Activated naive CD8-positive, alpha-beta T cell treated with anti-CD3 and anti-CD28 coated beads, Interleukin-2, amount 50 U/mL, for 24 hours (primary cell): ENCODE measurements at regions not wholly inside any gene's neighbourhood (a gene's known extent, or its start where the extent isn't known, plus 50 kb on each side); places are given as distances from the start of the nearest gene placed in this dataset.
A peak's percentile ranks its signal among the peaks of the same experiment; 100 is the strongest.

Experiments used
- ATAC-seq: fragments of 150-1000 bp; cut with Tn5 transposase; one replicate; pipeline ENCODE4 v1.10.0; 2021
- DNase-seq: peaks from one replicate; pipeline ENCODE4 v3.0.0; 2021
- H3K27ac Mint-ChIP-seq: one replicate; pipeline ENCODE4 v1.8.0; 2021; ENCODE audit warnings: mild to moderate bottlenecking, mixed read lengths
- H3K27me3 Mint-ChIP-seq: one replicate; pipeline ENCODE4 v1.8.0; 2021; ENCODE audit warnings: mixed read lengths
- H3K36me3 Mint-ChIP-seq: one replicate; pipeline ENCODE4 v1.8.0; 2021; ENCODE audit warnings: low read depth, mixed read lengths
- H3K4me1 Mint-ChIP-seq: one replicate; pipeline ENCODE4 v1.8.0; 2021; ENCODE audit warnings: mixed read lengths
- H3K4me3 Mint-ChIP-seq: one replicate; pipeline ENCODE4 v1.8.0; 2021; ENCODE audit warnings: mild to moderate bottlenecking, moderate library complexity, mixed read lengths
- H3K9me3 Mint-ChIP-seq: one replicate; pipeline ENCODE4 v1.8.0; 2021; ENCODE audit warnings: mixed read lengths

DNA sequence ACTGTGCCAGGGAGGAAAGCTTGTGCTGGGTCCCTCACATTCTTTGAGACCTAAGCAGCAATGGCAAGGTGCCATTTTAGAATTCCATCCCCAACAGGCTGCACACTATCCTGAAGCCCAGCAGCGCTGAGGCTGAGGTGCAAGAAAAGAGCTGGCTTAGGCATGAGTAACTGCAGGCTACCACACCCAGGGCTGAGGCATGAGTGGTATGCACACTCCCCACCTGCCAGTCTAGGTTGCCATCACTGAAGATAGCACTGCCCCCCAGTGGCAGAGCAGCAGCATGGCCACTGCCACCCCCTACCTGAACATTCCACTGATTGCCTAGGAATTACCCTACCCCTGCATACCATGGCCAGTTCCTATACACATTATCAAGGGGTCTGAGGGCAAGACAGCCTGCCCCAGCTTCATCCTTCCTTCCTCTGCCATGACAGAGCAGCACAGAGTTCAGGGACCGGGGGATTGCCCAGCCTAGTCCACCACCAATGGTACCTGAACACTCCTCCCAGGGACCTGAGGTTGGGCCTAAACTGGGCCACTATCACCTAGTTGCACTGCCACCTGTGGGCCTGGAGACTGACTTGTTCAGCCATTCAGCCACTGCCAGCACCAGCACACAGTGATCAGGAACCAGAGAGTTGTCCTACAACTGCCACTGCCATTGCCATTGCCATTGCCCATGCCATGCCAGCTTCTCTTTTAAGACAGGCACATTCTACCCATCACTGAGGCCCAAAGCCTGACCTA is 129.8 kb downstream of the SATB1 start:
- H3K36me3 Mint-ChIP-seq: peaks cover 9% of the 10 kb centered on the region
- peak; percentile 81 for ATAC-seq
- peaks cover 21% of the 10 kb centered on the region for H3K9me3 Mint-ChIP-seq
- H3K27me3 Mint-ChIP-seq: no peaks in the 10 kb centered on the region
- no peak overlapping the region for H3K27ac Mint-ChIP-seq
- peak; percentile 38 for DNase-seq
- H3K4me1 Mint-ChIP-seq: no peaks in the 10 kb centered on the region
- H3K4me3 Mint-ChIP-seq: no peak overlapping the region

GRCh38 chr3:18290157-18290556 is 135.0 kb downstream of the SATB1 start:
- no peak overlapping the region for H3K27ac Mint-ChIP-seq
- no peaks in the 10 kb centered on the region for H3K27me3 Mint-ChIP-seq
- no peaks in the 10 kb centered on the region for H3K36me3 Mint-ChIP-seq
- H3K4me3 Mint-ChIP-seq: no peak overlapping the region
- H3K4me1 Mint-ChIP-seq: no peaks in the 10 kb centered on the region
- no peak for DNase-seq
- no peaks in the 10 kb centered on the region for H3K9me3 Mint-ChIP-seq
- ATAC-seq: no peak

- ATAC-seq (no peak), DNase-seq (no peak)
- Mint-ChIP-seq H3K4me3 (no peak overlapping the region), H3K4me1 (no peaks in the 10 kb centered on the region), H3K9me3 (no peaks in the 10 kb centered on the region), H3K27ac (no peak overlapping the region), H3K27me3 (no peaks in the 10 kb centered on the region), H3K36me3 (no peaks in the 10 kb centered on the region)
Measured at GRCh38 chr3:18288243-18288642, 136.9 kb downstream of the SATB1 start.

GRCh38 chr3:18284716-18285115 is 140.4 kb downstream of the SATB1 start:
- ATAC-seq (no peak), DNase-seq (no peak)
- H3K9me3 Mint-ChIP-seq: peaks cover 7% of the 10 kb centered on the region

GRCh38 chr3:18283680-18284079 is 141.5 kb downstream of the SATB1 start:
- Mint-ChIP-seq H3K9me3 (peaks cover 7% of the 10 kb centered on the region), H3K4me1 (no peaks in the 10 kb centered on the region), H3K27me3 (peaks cover 4% of the 10 kb centered on the region), H3K27ac (no peak overlapping the region), H3K4me3 (no peak overlapping the region), H3K36me3 (no peaks in the 10 kb centered on the region)
- DNase-seq (no peak), ATAC-seq (no peak)

More at GRCh38 chr3:18284716-18285115, 140.4 kb downstream of the SATB1 start:
- no peaks in the 10 kb centered on the region for H3K36me3 Mint-ChIP-seq
- H3K27ac Mint-ChIP-seq: no peak overlapping the region
- H3K27me3 Mint-ChIP-seq: peaks cover 4% of the 10 kb centered on the region
- no peaks in the 10 kb centered on the region for H3K4me1 Mint-ChIP-seq
- H3K4me3 Mint-ChIP-seq: no peak overlapping the region

GRCh38 chr3:18282507-18282906 is 142.6 kb downstream of the SATB1 start:
- no peaks in the 10 kb centered on the region for H3K36me3 Mint-ChIP-seq
- H3K27ac Mint-ChIP-seq: no peak overlapping the region
- no peaks in the 10 kb centered on the region for H3K4me1 Mint-ChIP-seq
- H3K27me3 Mint-ChIP-seq: peaks cover 4% of the 10 kb centered on the region
- DNase-seq (no peak), ATAC-seq (no peak)
- H3K9me3 Mint-ChIP-seq: peaks cover 7% of the 10 kb centered on the region
- H3K4me3 Mint-ChIP-seq: no peak overlapping the region

GRCh38 chr3:18279226-18279737 is 145.9 kb downstream of the SATB1 start:
- H3K27ac Mint-ChIP-seq: no peak overlapping the region
- H3K9me3 Mint-ChIP-seq: peaks cover 7% of the 10 kb centered on the region
- H3K4me3 Mint-ChIP-seq: no peak overlapping the region
- H3K4me1 Mint-ChIP-seq: no peaks in the 10 kb centered on the region
- peaks cover 4% of the 10 kb centered on the region for H3K27me3 Mint-ChIP-seq
- H3K36me3 Mint-ChIP-seq: no peaks in the 10 kb centered on the region
- DNase-seq (no peak), ATAC-seq (no peak)

GRCh38 chr3:18264853-18265252 is 160.3 kb downstream of the SATB1 start:
- no peaks in the 10 kb centered on the region for H3K4me1 Mint-ChIP-seq
- no peak for DNase-seq
- ATAC-seq: no peak
- no peak overlapping the region for H3K27ac Mint-ChIP-seq
- H3K9me3 Mint-ChIP-seq: no peaks in the 10 kb centered on the region
- no peak overlapping the region for H3K4me3 Mint-ChIP-seq
- H3K27me3 Mint-ChIP-seq: no peaks in the 10 kb centered on the region
- H3K36me3 Mint-ChIP-seq: no peaks in the 10 kb centered on the region

DNA sequence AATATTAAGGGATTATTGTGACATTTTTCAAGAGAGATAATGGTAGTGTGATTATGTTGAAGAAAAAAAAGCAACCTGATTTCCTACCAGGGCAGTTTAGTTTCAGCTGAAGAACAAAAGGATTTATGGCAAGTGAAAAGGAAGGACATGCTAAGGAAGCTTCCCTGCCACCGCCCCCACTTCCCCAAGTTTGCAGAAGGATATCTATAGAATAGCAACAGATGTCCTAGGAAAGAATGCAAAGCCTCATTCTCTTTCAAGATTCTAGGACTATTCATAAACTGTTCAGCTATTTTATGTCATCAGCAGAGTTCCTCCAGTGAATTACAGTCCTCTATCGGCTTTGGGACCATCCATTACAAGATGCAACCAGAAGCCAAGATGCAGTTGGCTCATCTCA is 160.8 kb downstream of the SATB1 start:
- no peak overlapping the region for H3K27ac Mint-ChIP-seq
- ATAC-seq: no peak
- no peaks in the 10 kb centered on the region for H3K9me3 Mint-ChIP-seq
- DNase-seq: no peak
- no peaks in the 10 kb centered on the region for H3K36me3 Mint-ChIP-seq
- H3K4me3 Mint-ChIP-seq: no peak overlapping the region
- no peaks in the 10 kb centered on the region for H3K4me1 Mint-ChIP-seq
- H3K27me3 Mint-ChIP-seq: no peaks in the 10 kb centered on the region

DNA sequence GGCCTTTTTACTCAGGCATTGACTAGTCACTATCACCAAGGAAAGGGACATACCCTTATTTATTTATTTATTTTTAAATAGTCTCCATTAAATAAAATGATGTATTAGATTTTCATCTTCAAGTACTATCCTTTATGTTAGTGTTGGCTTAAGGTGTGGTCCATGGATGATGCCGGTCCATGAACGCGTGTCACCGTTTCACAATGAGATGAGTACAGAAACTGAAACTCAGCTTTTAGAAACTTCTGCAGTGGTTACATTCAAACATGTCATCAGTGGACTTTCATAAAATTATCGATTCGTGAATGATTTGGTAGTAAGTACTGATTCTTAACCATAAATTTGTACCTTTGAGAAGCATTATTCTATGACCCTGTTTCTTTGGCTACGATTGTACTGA is 166.6 kb downstream of the SATB1 start:
- Mint-ChIP-seq H3K27me3 (no peaks in the 10 kb centered on the region), H3K4me1 (no peaks in the 10 kb centered on the region), H3K36me3 (no peaks in the 10 kb centered on the region), H3K4me3 (no peak overlapping the region), H3K27ac (no peak overlapping the region), H3K9me3 (no peaks in the 10 kb centered on the region)
- no peak for ATAC-seq
- no peak for DNase-seq

- DNase-seq (no peak), ATAC-seq (no peak)
- Mint-ChIP-seq H3K4me1 (peaks cover 2% of the 10 kb centered on the region), H3K4me3 (no peak overlapping the region), H3K9me3 (no peaks in the 10 kb centered on the region), H3K27me3 (no peaks in the 10 kb centered on the region), H3K27ac (no peak overlapping the region), H3K36me3 (no peaks in the 10 kb centered on the region)
Measured at GRCh38 chr3:18252578-18252977, 172.6 kb downstream of the SATB1 start.

DNA sequence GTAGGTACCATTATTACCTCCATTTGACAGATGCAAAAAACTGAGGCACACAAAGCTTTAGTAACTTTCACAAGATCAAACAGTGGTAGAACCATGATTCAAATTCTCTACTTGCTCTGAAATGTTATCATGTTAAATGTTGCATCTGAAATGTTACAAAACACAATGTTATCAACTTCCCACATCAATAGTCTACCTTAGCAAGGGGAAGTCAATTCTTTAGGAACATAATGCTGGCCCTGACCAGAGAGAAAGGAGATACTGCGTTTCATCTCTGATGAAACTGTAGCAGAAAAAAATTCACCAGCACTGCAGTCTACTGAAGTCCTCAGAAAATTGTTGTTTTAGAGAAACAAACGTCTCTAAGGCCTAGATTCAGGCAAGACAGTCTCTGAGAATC is 174.1 kb downstream of the SATB1 start:
- Mint-ChIP-seq H3K4me1 (peaks cover 2% of the 10 kb centered on the region), H3K4me3 (no peak overlapping the region), H3K27ac (no peak overlapping the region), H3K27me3 (no peaks in the 10 kb centered on the region), H3K9me3 (no peaks in the 10 kb centered on the region), H3K36me3 (no peaks in the 10 kb centered on the region)
- no peak for DNase-seq
- no peak for ATAC-seq

DNA sequence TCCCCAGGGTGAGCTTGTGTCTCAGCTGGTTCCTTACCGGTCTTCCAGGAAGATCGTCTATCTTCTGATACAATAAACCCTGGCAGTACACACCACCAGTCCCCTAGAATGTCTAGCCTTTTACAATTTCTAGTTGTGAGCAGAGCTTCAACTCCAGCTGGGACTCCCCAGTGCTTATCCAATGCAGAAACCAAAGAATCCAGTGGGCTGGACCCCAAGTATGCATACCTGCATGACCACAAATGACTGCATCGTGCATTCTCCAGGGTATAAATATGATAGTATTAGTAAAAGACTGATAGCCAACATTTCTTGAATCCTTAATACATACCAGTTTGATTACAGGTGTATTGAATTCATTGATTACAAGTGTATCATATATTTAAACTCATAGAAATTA is 176.0 kb downstream of the SATB1 start:
- no peaks in the 10 kb centered on the region for H3K36me3 Mint-ChIP-seq

GRCh38 chr3:18247776-18248310 is 177.3 kb downstream of the SATB1 start:
- H3K27ac Mint-ChIP-seq: no peak overlapping the region
- H3K9me3 Mint-ChIP-seq: no peaks in the 10 kb centered on the region
- no peak for DNase-seq
- ATAC-seq: no peak
- no peak overlapping the region for H3K4me3 Mint-ChIP-seq
- no peaks in the 10 kb centered on the region for H3K27me3 Mint-ChIP-seq
- H3K4me1 Mint-ChIP-seq: peaks cover 2% of the 10 kb centered on the region
- H3K36me3 Mint-ChIP-seq: no peaks in the 10 kb centered on the region

More for the DNA sequence above, 176.0 kb downstream of the SATB1 start:
- ATAC-seq: no peak
- Mint-ChIP-seq H3K4me1 (peaks cover 2% of the 10 kb centered on the region), H3K27me3 (no peaks in the 10 kb centered on the region), H3K9me3 (no peaks in the 10 kb centered on the region), H3K27ac (no peak overlapping the region), H3K4me3 (no peak overlapping the region)
- DNase-seq: no peak

GRCh38 chr3:18247139-18247695 is 177.9 kb downstream of the SATB1 start:
- H3K9me3 Mint-ChIP-seq: no peaks in the 10 kb centered on the region
- H3K36me3 Mint-ChIP-seq: no peaks in the 10 kb centered on the region
- no peak overlapping the region for H3K4me3 Mint-ChIP-seq
- no peak for DNase-seq
- no peak for ATAC-seq
- H3K4me1 Mint-ChIP-seq: no peaks in the 10 kb centered on the region
- H3K27ac Mint-ChIP-seq: no peak overlapping the region
- no peaks in the 10 kb centered on the region for H3K27me3 Mint-ChIP-seq
